GM12891 (cell line): ENCODE measurements at regions not wholly inside any gene's neighbourhood (a gene's known extent, or its start where the extent isn't known, plus 50 kb on each side); places are given as distances from the start of the nearest gene placed in this dataset.
"Not testable (repeated sequence)": the region's sequence is repeated elsewhere in the genome, so short reads cannot be mapped to it uniquely, and the experiment has no call there.

Experiments used
- DNase-seq: peaks from one replicate; pipeline ENCODE4 v3.0.0; 2011; ENCODE audit warnings: low spot score; ENCODE audit not compliant: insufficient read length
- FAIRE-seq: peaks from 2 replicates; lab custom pipeline; 2011; peaks lifted over from hg19 to GRCh38; lab: Jason Lieb, UNC
- PAX5 ChIP-seq: IDR thresholded peaks from 2 replicates; pipeline ENCODE4 v1.6.1; 2011; ENCODE audit warnings: low read length, moderate library complexity, mild to moderate bottlenecking; ENCODE audit not compliant: insufficient read depth, severe bottlenecking
- POLR2A ChIP-seq: IDR thresholded peaks from 2 replicates; pipeline ENCODE4 v1.6.1; 2011; ENCODE audit warnings: low read depth, low read length, control low read depth
- POLR2AphosphoS5 ChIP-seq: IDR thresholded peaks from 2 replicates; pipeline ENCODE4 v1.6.1; 2011; ENCODE audit warnings: low read depth, low read length, control low read depth
- POU2F2 ChIP-seq: IDR thresholded peaks from 2 replicates; pipeline ENCODE4 v1.6.1; 2011; ENCODE audit warnings: low read depth, mild to moderate bottlenecking, control low read depth, low read length, moderate library complexity
- SPI1 ChIP-seq: IDR thresholded peaks from 2 replicates; pipeline ENCODE4 v1.6.1; 2011; ENCODE audit warnings: low read depth, low read length, control low read depth
- TAF1 ChIP-seq: IDR thresholded peaks from 2 replicates; pipeline ENCODE4 v1.6.1; 2011; ENCODE audit warnings: low read depth, low read length, control low read depth

DNA sequence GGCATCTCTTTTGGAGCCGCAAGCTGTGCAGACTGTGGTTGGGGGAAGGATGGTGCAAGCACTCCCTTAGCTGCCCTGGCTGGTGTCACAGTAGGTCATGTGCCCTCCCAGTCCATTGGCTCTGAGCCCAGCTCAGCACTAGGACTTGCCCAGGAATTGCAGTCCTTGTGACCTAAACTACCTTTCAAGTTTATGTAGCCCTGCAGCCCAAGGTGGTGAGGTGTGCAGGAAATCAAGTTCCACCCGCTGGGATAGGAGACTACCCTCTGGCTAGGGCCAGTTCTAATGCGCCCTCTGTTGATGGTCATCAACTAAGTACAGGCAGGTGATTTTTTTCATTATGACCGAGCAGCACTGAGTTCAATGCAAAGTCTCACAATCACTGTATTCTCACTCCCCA is 335.2 kb downstream of the UBE2NL start:
- no peak for TF ChIP-seq POU2F2
- TF ChIP-seq TAF1, result no peak
- TF ChIP-seq PAX5, result no peak
- TF ChIP-seq POLR2A, result no peak
- TF ChIP-seq SPI1, result no peak
- no peak for TF ChIP-seq POLR2AphosphoS5
- FAIRE-seq (no peak), DNase-seq (no peak)

DNA sequence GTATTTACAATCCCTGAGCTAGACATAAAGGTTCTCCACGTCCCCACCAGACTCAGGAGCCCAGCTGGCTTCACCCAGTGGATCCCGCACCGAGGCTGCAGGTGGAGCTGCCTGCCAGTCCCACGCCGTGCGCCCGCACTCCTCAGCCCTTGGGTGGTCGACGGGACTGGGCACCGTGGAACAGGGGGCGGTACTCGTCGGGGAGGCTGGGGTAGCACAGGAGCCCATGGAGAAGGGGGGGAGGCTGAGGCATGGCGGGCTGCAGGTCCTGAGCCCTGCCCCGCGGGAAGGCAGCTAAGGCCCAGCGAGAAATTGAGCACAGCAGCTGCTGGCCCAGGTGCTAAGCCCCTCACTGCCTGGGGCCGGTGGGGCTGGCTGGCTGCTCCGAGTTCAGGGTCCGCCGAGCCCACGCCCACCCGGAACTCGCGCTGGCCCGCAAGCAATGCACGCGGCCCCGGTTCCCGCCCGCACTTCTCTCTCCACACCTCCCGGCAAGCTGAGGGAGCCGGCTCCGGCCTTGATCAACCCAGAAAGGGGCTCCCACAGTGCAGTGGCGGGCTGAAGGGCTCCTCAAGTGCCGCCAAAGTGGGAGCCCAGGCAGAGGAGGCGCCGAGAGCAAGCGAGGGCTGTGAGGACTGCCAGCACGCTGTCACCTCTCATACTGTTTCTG is 347.4 kb downstream of the UBE2NL start:
- DNase-seq, FAIRE-seq: not testable (repeated sequence)

DNA sequence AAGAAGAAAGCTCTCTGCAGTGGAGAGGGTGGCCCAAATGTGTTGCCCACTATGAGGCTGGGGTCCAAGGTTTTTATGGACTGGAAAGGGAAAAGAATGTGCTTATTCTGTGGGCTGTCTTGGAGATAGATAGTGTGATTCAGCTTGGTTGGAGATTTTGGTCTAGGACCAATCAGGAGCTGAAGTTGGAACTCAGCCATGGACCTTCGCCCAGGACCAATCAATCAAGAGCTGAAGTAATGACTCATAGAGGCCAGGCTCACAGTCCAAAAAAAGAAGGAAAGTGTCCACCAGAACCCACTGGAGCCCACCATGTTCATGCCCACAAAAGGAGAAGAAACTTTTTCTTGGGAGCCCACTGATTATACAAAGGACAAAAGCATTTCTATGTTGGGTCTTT is 369.5 kb downstream of the UBE2NL start:
- no peak for FAIRE-seq
- no peak for DNase-seq
- no peak for TF ChIP-seq PAX5
- no peak for TF ChIP-seq SPI1
- no peak for TF ChIP-seq POLR2A

DNA sequence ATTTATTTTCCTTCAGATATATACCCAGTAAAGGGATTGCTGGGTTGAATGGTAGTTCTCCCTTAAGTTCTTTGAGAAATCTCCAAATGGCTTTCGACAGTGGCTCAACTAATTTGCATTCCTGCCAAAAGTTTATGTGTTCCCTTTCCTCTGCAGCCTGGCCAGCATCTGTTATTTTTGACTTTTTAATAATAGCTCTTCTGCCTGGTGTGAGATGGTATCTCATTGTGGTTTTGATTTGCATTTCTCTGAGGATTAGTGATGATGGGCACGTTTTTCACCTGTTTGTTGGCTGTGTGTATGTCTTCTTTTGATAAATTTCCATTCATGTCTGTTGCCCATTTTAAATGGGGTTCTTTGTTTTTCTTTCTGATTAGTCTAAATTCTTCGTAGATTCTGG is 375.2 kb downstream of the UBE2NL start:
- TF ChIP-seq PAX5, result no peak
- no peak for TF ChIP-seq POLR2AphosphoS5
- no peak for TF ChIP-seq TAF1
- TF ChIP-seq POLR2A, result no peak
- no peak for TF ChIP-seq SPI1
- TF ChIP-seq POU2F2, result no peak
- DNase-seq, result no peak
- no peak for FAIRE-seq

DNA sequence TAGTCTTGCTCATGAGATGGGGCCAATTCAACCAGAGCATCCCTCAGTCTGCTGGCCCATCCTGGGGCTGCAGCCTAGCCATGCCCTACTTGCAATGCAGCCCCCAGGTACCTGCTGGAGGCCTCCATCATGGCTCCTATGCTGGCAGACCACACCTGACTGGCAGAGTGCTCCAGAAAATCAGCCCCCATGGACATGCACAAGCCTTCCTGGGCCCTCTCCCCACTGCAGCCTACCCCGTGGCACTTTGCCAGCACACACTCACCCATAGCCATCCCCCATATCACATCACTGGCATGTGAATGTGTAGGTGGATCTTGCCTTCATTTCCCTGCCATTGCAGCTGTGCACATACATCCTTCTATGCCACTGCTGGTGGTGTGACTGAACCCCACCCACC is 381.8 kb downstream of the UBE2NL start:
- no peak for FAIRE-seq
- TF ChIP-seq TAF1 (no peak), PAX5 (no peak), POLR2AphosphoS5 (no peak), POLR2A (no peak), POU2F2 (no peak), SPI1 (no peak)
- DNase-seq, result no peak

DNA sequence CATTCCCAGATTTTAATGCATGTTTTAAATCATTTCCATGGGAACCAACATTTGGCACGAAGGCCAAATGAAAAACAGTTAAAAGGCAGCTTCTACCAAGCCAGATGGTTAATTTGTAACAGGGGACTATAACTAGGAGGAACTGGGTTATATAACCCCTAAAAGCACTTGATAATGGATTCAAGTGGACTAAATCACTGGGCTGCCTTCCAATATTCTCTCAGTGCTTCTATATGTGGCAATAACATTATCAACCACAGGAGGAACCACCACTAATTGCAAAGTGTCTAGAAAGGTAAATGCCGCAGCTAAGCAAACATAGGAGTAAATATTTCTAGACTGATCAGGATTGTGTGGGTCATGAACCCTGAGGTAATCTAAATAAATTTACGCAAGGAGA is 391.5 kb downstream of the UBE2NL start:
- no peak for TF ChIP-seq TAF1
- TF ChIP-seq POU2F2, result no peak
- TF ChIP-seq POLR2A, result no peak
- no peak for TF ChIP-seq POLR2AphosphoS5
- no peak for TF ChIP-seq PAX5
- TF ChIP-seq SPI1, result no peak
- no peak for FAIRE-seq
- DNase-seq, result no peak

DNA sequence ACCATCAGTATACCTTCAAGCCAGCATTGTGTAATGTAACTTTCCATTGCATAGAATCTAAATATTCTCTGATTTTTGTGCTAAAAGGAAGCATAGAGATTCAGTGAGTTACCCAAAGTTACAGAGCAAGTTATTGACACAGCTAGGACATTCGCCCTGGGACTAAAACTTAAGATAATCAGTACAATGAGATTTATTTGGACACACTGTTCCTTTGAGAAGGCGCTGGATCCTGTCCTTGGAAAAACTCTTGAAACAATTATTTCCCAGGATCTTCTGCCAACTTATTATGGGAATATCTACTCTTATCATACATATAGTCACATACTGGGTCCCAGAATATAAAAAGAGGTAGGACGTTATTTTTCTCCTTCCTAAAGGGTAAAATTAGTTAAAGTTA is 392.0 kb downstream of the UBE2NL start:
- TF ChIP-seq SPI1, result no peak
- no peak for TF ChIP-seq TAF1
- TF ChIP-seq POLR2A, result no peak
- no peak for TF ChIP-seq PAX5
- TF ChIP-seq POU2F2, result no peak
- no peak for TF ChIP-seq POLR2AphosphoS5
- no peak for FAIRE-seq
- DNase-seq, result no peak

DNA sequence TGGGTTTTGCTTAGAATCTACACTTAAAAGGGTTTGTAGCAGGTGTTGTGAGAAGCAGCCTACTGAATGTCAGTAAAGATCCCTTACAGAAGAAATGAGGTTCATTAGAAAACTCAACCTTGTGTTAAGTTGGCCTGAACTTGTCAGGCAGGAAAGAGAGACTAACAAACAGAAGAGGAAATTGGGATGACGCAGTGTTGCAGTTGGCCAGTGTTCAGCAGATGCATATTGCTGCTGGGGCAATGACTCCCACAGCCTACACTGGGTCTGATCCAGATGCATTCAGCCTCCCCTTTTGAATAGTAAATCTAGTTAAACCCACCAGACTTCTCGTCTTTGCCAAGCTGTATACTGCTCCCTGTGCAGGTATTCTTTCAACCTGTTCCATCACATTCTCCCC is 409.4 kb downstream of the UBE2NL start:
- FAIRE-seq, result no peak
- DNase-seq, result no peak
- no peak for TF ChIP-seq POLR2A

DNA sequence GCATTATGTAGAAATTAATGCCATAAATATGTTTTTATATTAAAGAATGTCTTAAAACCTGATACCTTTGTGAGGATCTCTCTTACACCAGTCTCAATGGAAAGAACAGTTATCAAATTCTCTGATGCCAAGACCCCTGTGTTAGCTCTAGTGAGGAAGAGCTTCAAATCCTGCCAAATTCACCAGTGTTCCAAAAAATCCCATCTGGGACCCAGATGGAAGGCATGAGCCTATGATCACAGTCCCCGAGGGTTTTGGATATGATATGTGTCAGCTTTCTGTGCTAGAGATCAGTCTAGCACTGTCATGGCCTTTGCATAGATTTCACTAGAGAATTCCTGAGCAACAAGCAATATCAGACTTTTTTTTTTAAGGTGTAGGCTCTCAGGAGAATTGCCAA is 412.1 kb downstream of the UBE2NL start:
- DNase-seq, result no peak
- TF ChIP-seq PAX5 (no peak), TAF1 (no peak), SPI1 (no peak), POLR2AphosphoS5 (no peak), POLR2A (no peak), POU2F2 (no peak)
- FAIRE-seq, result no peak

DNA sequence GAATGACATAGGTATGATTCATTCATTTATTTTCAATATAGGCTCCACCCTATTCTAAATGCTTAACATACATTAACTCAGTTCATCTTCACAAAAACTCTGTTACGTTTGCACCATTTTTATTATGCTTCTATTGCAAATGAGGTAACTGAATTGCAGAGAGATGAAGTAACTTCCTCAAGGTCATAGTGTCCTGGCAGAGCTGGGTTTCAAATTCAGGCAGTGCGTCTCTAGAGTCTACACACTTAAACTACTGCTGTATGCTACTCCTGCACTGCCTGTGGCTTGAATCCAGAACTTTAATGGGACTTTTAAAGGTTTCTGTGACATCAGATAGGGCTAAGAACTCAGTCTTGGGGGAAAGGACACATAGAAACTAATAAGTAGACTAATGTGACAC is 413.4 kb downstream of the UBE2NL start:
- FAIRE-seq (no peak), DNase-seq (no peak)
- no peak for TF ChIP-seq POLR2AphosphoS5
- TF ChIP-seq SPI1, result no peak
- no peak for TF ChIP-seq TAF1
- no peak for TF ChIP-seq POU2F2
- TF ChIP-seq PAX5, result no peak
- no peak for TF ChIP-seq POLR2A

DNA sequence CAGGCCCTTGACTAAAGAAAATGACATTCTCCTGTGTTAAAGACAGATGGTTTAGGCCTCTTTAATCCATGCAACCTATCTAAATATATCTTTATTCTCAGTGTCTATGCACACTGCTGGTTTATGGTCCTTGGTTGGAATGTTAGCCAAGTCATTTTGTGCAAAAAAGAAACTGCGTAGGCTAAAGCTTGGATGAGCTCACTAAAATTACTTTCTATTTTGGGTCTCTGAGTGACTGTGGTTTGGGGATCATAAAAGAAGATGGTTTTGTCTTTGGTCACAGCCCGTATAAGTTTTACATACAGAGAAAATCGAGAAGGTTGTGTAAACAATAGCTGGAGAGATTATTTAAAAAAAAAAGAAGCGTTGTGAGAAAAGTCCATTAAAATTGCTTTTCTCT is 443.6 kb downstream of the UBE2NL start:
- no peak for DNase-seq
- no peak for FAIRE-seq
- no peak for TF ChIP-seq POLR2A
- TF ChIP-seq POLR2AphosphoS5, result no peak
- TF ChIP-seq SPI1, result no peak
- no peak for TF ChIP-seq PAX5
- no peak for TF ChIP-seq TAF1
- TF ChIP-seq POU2F2, result no peak
